Cardiac fibroblast (primary cell): ENCODE measurements at regions not wholly inside any gene's neighbourhood (a gene's known extent, or its start where the extent isn't known, plus 50 kb on each side); places are given as distances from the start of the nearest gene placed in this dataset.

Experiments
- DNase-seq, 2 donors: peaks; one replicate each; pipeline versions ENCODE4 v3.0.0 to v3.0.0-alpha.2; 2010; ENCODE audit warnings: low read depth in 2 of 2
- H3K4me3 ChIP-seq, 2 donors: replicated peaks in 1 of 2; 1 replicate in 1 of 2; 2 replicates in 1 of 2; pipeline ENCODE4 v1.5.1; 2011; ENCODE audit warnings: low read depth in 2 of 2, low read length in 2 of 2, mild to moderate bottlenecking in 2 of 2, moderate library complexity in 1 of 2
- CTCF ChIP-seq: IDR thresholded peaks from one replicate; pipeline ENCODE4 v1.5.1; 2011; ENCODE audit warnings: low read depth, mild to moderate bottlenecking, low read length, inconsistent platforms

GRCh38 chr3:139838269-139838957 is 96.6 kb upstream of the CLSTN2 start:
- DNase-seq, result no peak
- no peak overlapping the region for H3K4me3 ChIP-seq
- no peak for TF ChIP-seq CTCF

GRCh38 chr3:139836698-139837464 is 98.1 kb upstream of the CLSTN2 start:
- TF ChIP-seq CTCF, result no peak
- no peak overlapping the region for H3K4me3 ChIP-seq
- DNase-seq, result no peak

- TF ChIP-seq CTCF, result no peak
- no peak overlapping the region for H3K4me3 ChIP-seq
- DNase-seq, result no peak
Observed at GRCh38 chr3:139835830-139836683, 98.9 kb upstream of the CLSTN2 start.

- no peak for TF ChIP-seq CTCF
- no peak for DNase-seq
Observed at GRCh38 chr3:139832998-139833397, 102.0 kb upstream of the CLSTN2 start.

DNA sequence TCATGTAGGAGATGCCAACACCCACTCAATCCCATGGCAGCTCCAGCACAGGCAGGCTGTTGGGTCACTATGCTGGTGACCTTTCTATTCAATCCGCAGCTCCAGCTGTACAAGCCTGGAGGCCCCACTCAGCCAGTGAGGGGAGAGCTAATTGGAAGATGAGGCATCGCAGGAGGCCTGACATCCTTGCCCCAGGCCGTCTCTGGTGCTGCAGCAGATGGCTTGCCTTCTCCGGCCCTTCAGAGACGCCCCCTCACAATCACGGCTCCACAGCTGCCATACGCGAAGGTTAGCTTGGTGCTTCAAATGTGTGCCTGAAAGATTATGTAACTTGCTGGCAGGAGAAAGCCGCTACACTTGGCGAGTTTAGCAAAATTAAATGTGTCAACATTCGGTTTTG is 104.2 kb upstream of the CLSTN2 start:
- H3K4me3 ChIP-seq, result no peak overlapping the region
- no peak for TF ChIP-seq CTCF
- DNase-seq, result no peak

More at GRCh38 chr3:139832998-139833397, 102.0 kb upstream of the CLSTN2 start:
- no peak overlapping the region for H3K4me3 ChIP-seq

GRCh38 chr3:139827833-139828232 is 107.2 kb upstream of the CLSTN2 start:
- no peak for TF ChIP-seq CTCF
- DNase-seq, result no peak
- H3K4me3 ChIP-seq, result no peak overlapping the region
